Breast epithelium (tissue), 4 donors: ENCODE measurements at regions not wholly inside any gene's neighbourhood (a gene's known extent, or its start where the extent isn't known, plus 50 kb on each side); places are given as distances from the start of the nearest gene placed in this dataset.

ENCODE experiments used
- DNase-seq, 2 donors: peaks; one replicate each; pipeline ENCODE4 v3.0.0-alpha.2; 2019; ENCODE audit warnings: low spot score in 2 of 2
- H3K27ac ChIP-seq, 2 donors: fragments of 200-600 bp; sonication (generic) in 1 of 2; one replicate each; pipeline ENCODE4 v1.5.1; 2016 to 2019; ENCODE audit warnings: mild to moderate bottlenecking in 1 of 2
- H3K27me3 ChIP-seq, 2 donors: fragments of 200-600 bp; sonication (generic) in 1 of 2; one replicate each; pipeline versions ENCODE4 v1.5.1 to v1.6.0; 2017 to 2019; ENCODE audit warnings: control low read depth in 1 of 2, mild to moderate bottlenecking in 1 of 2
- H3K36me3 ChIP-seq: fragments of 200-600 bp; one replicate; pipeline ENCODE4 v1.5.1; 2019
- H3K4me1 ChIP-seq, 2 donors: fragments of 200-600 bp; sonication (generic); one replicate each; pipeline ENCODE4 v1.5.1; 2016 to 2019; ENCODE audit warnings: control low read depth in 1 of 2
- H3K4me3 ChIP-seq, 3 donors: fragments of 200-600 bp; sonication (generic); 1 replicate in 2 of 3; 2 replicates in 1 of 3; pipeline ENCODE4 v1.5.1; 2016 to 2019; ENCODE audit warnings: mild to moderate bottlenecking in 3 of 3, moderate library complexity in 2 of 3
- H3K9me3 ChIP-seq, 2 donors: fragments of 200-600 bp; sonication (generic) in 1 of 2; one replicate each; pipeline ENCODE4 v1.5.1; 2016 to 2019; ENCODE audit warnings: control low read depth in 1 of 2
- POLR2A ChIP-seq: fragments of 450-650 bp; IDR thresholded peaks from one replicate; pipeline ENCODE4 v1.6.1; 2016; ENCODE audit warnings: antibody characterized with exemption, mild to moderate bottlenecking, moderate library complexity
- POLR2AphosphoS5 ChIP-seq, 3 donors: sonication (generic); formaldehyde crosslinking; IDR thresholded peaks; one replicate each; pipeline ENCODE4 v1.6.1; 2017; ENCODE audit warnings: antibody characterized with exemption in 3 of 3
- intact Hi-C: fragments of 100-400 bp; cut with DNase I; formaldehyde crosslinking; loops from one replicate; pipeline ENCODE4 v1.15.1; 2023; ENCODE audit warnings: low total_unique reads
- TF ChIP-seq, protein P1 (sequence below), 3 donors: fragments of 450-650 bp; IDR thresholded peaks; one replicate each; pipeline ENCODE4 v1.5.1; 2016 to 2017; ENCODE audit warnings: antibody characterized with exemption in 3 of 3, mild to moderate bottlenecking in 3 of 3, moderate library complexity in 3 of 3

DNA sequence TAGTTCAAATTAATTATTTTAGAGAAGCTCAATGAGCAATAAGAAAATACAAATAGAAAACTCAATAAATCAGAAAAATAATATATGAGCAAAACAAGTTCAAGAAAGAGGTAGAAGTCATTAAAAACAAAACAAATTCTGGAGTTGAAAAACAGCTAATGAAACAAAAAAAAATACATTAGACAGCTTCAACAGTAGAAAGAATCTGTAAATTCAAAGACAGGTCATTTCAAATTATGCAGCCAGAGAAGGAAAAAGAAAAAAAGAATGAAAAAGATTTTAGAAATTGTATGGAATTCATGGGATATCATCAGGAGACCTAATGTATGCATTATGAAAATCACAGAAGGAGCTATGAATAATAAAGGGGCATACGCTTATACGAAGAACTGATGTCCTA, 795.3 kb upstream of the ADGRB3 start:
- intact Hi-C loops: no loop called here

GRCh38 chr6:67825201-67825895, 809.7 kb upstream of the ADGRB3 start:
- Histone ChIP-seq H3K9me3 (peaks cover 3 to 4% of the 10 kb centered on the region in 2 donors), H3K4me3 (no peak overlapping the region), H3K27me3 (no peaks in the 10 kb centered on the region), H3K27ac (no peak overlapping the region), H3K4me1 (no peaks in the 10 kb centered on the region), H3K36me3 (no peaks in the 10 kb centered on the region)
- TF ChIP-seq POLR2AphosphoS5 (IDR thresholded peaks at IDR 0.05) (no peak), POLR2A (no peak)
- TF ChIP-seq, protein P1, sequence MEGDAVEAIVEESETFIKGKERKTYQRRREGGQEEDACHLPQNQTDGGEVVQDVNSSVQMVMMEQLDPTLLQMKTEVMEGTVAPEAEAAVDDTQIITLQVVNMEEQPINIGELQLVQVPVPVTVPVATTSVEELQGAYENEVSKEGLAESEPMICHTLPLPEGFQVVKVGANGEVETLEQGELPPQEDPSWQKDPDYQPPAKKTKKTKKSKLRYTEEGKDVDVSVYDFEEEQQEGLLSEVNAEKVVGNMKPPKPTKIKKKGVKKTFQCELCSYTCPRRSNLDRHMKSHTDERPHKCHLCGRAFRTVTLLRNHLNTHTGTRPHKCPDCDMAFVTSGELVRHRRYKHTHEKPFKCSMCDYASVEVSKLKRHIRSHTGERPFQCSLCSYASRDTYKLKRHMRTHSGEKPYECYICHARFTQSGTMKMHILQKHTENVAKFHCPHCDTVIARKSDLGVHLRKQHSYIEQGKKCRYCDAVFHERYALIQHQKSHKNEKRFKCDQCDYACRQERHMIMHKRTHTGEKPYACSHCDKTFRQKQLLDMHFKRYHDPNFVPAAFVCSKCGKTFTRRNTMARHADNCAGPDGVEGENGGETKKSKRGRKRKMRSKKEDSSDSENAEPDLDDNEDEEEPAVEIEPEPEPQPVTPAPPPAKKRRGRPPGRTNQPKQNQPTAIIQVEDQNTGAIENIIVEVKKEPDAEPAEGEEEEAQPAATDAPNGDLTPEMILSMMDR (IDR thresholded peaks at IDR 0.05): no peak
- no peak for DNase-seq
- intact Hi-C loops: no loop called here

More for the DNA sequence above, 795.3 kb upstream of the ADGRB3 start:
- no peaks in the 10 kb centered on the region for H3K4me1 ChIP-seq
- H3K27me3 ChIP-seq: no peaks in the 10 kb centered on the region
- peaks cover 5 to 14% of the 10 kb centered on the region in 2 donors for H3K9me3 ChIP-seq
- H3K36me3 ChIP-seq: no peaks in the 10 kb centered on the region
- H3K27ac ChIP-seq: no peak overlapping the region
- no peak for DNase-seq
- no peak for TF ChIP-seq POLR2AphosphoS5 (IDR thresholded peaks at IDR 0.05)
- TF ChIP-seq POLR2A: no peak
- TF ChIP-seq, protein P1 (IDR thresholded peaks at IDR 0.05): no peak
- H3K4me3 ChIP-seq: no peak overlapping the region

- Histone ChIP-seq H3K9me3 (peaks cover 0 to 15% of the 10 kb centered on the region in 2 donors), H3K36me3 (no peaks in the 10 kb centered on the region), H3K27me3 (no peaks in the 10 kb centered on the region), H3K27ac (no peak overlapping the region), H3K4me1 (no peaks in the 10 kb centered on the region), H3K4me3 (no peak overlapping the region)
- DNase-seq: no peak
- TF ChIP-seq POLR2A (no peak), POLR2AphosphoS5 (IDR thresholded peaks at IDR 0.05) (no peak)
- TF ChIP-seq, protein P1 (IDR thresholded peaks at IDR 0.05): no peak
- intact Hi-C loops: no loop called here
These were observed 816.8 kb upstream of the ADGRB3 start for GRCh38 chr6:67818322-67818721.

GRCh38 chr6:67815623-67816022, 819.5 kb upstream of the ADGRB3 start:
- intact Hi-C loops: no loop called here
- no peaks in the 10 kb centered on the region for H3K4me1 ChIP-seq
- no peak overlapping the region for H3K27ac ChIP-seq
- no peaks in the 10 kb centered on the region for H3K27me3 ChIP-seq
- no peak overlapping the region for H3K4me3 ChIP-seq
- peaks cover 7 to 30% of the 10 kb centered on the region in 2 donors for H3K9me3 ChIP-seq
- DNase-seq: no peak
- TF ChIP-seq POLR2A (no peak), POLR2AphosphoS5 (IDR thresholded peaks at IDR 0.05) (no peak)
- TF ChIP-seq, protein P1 (IDR thresholded peaks at IDR 0.05): no peak
- H3K36me3 ChIP-seq: no peaks in the 10 kb centered on the region

- H3K27me3 ChIP-seq: no peaks in the 10 kb centered on the region
- intact Hi-C loops: no loop called here
- TF ChIP-seq, protein P1 (IDR thresholded peaks at IDR 0.05): no peak
- H3K4me3 ChIP-seq: no peak overlapping the region
- no peak for DNase-seq
- no peak overlapping the region for H3K27ac ChIP-seq
- no peaks in the 10 kb centered on the region for H3K4me1 ChIP-seq
- peaks cover 7 to 25% of the 10 kb centered on the region in 2 donors for H3K9me3 ChIP-seq
- no peaks in the 10 kb centered on the region for H3K36me3 ChIP-seq
These were observed 820.8 kb upstream of the ADGRB3 start for GRCh38 chr6:67814262-67814661.
